ENCODE measurements at regions not wholly inside any gene's neighbourhood (a gene's known extent, or its start where the extent isn't known, plus 50 kb on each side); places are given as distances from the start of the nearest gene placed in this dataset.
"Not testable (repeated sequence)": the region's sequence is repeated elsewhere in the genome, so short reads cannot be mapped to it uniquely, and the experiment has no call there.

DNA sequence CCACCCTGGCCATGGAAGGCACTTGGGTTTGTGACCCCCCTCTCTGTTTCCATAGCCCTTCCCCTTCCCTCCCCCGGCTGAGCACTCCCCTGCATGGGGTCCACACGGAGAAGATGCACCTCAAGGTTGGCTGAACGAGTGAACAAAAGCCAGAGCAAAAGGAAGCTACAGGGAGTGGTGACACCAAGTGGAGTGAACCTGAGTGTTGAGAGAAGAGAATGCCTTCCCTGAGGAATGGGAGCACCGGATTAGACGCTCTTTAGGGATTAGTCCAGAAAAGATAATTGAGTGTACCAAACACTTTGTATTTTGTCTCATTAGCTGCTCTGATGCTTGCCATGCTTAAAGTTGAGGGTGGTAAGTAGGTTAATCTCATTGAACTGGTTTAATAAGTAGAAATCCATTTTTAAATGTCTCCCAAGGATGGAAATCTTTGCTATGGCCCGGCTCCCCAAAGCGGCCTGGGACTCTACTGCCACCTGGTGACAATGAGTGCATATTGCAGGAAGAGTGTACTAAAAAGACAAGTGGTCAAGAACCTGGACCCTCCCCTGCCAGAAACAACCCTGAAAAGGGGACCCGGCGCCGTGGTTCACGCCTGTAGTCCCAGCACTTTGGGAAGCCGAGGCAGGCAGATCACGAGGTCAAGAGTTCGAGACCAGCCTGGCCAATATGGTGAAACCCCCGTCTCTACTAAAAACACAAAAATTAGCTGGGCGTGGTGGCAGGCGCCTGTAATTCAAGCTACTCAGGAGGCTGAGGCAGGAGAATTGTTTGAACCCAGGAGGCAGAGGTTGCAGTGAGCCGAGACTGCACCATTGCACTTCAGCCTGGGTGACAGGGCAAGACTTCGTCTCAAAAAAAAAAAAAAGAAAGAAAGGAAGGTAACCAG, 150.6 kb upstream of the ZC3H12A start:
- peak; percentile 1 for DNase-seq (ENCODE audit: low read depth)

DNA sequence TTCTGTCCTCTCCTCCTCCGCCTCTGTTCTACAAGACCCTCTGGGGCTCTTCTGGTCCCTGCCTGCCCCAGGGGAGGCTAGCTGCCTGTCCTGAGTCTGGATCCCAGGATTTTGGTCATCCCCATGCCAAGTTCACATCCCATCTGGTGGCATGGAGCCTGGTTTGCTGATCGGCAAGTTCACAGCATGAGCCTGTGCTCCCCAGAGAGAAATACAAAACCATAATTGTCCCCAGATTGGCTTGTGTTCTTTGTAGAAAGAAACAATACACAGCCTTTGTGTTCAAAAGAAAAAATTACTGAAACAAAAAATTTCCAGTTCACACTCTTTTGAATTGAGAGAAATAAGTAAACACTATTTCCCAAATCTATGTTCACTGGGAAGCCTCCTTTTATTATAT, 149.4 kb upstream of the ZC3H12A start:
- no peak for DNase-seq (ENCODE audit: low read depth)

DNA sequence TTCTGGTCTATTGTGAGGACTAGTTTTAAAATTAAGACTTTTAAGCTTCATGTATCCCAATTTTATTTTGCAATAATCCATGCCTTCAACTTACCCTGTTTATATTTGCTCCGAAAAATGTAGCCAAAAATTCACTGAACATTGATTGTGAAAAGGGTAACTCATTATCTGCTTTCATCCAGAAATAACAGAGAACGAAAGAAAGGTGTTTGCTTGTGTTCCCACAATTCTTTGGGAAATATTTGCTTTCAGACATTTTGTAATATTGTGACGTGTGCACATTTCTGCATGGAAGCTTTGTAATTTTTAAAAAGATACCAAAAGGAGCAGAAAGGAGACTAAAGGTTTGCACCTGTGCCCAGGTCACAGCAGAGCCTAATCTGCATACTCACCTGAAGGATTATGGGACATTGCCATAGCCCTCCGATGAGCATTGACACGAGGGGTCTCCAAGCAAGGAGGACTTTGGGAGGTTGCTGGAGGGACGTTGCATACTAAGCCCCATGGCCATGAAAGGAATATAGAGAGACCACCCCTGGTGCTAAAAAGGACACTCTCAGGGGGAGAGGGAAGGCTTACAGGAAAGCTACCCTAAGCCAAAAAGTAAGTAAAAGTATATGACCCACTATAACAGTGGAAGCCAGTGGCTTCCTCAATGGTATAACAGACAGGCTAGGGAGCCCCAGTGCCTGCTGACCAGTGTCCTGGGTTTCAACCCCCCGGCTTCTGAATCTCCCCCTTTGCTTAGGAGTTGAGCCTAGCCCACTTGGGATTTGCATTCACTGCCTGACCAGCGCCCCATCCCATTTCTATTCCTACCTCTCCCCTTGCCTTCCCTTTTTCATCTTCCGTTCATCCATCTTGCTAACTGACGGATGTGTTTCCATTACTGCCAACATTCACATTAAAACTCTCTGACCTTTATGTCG, 148.6 kb upstream of the ZC3H12A start:
- no peak for DNase-seq (ENCODE audit: low read depth)

DNA sequence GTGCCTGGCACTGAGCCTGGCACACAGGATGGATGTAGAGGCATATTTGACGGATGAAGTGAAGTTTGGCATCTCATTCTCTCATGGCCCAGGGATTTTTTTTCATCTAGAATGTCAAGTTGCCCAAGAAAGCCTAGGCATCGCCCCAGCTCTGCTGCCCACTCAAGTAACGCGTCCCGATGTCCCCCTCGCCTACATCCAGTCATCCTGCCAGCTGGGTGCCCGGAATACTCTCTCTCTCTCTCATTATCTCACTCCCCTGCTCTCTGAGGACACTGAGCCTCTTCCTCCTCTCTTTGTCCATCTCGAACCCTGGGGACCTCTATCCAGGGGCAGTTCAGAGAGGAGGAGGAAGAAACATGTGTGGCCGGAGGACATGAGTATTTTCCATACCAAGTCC, 142.3 kb upstream of the ZC3H12A start:
- no peak for DNase-seq (ENCODE audit: low read depth)

DNA sequence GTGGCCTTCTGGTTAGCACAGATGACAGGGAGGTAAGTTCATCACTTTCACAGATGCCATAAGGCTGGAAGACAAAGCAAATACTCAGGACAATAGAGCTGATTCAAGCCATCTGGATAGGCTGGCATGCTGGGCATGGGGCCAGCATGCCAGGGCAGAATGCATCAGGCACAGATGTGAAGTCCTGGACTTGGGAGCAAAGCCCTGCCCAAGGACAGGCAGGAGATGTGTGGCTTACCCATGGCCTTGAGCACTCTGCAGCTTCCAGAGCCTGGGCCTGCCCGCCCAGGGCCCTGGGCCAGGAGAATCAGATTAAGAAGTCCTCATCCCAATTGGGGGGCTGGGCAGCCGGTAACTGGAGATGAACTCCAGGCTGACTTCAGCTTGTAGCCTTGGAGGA, 135.7 kb upstream of the ZC3H12A start:
- DNase-seq (ENCODE audit: low read depth) = no peak

DNA sequence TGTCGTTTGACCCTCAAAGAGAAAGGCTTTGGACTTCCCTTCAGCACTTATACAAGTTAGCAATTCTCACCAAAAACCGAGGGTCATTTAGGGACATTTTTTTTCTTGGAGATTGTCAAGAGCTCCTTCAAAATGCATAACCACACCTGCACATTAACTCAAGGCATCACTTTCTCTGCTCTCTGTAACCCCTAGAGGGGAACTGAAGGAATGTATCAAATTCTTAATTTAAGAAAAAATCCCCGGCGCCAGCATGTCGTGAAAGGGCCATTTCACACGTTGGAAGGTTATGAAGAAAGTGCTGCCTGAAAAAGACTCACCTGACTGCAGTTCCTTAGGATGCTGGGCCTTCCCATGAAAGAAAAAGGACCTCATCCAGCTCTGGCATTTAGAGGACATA, 131.6 kb upstream of the ZC3H12A start:
- no peak for DNase-seq (ENCODE audit: low read depth)

DNA sequence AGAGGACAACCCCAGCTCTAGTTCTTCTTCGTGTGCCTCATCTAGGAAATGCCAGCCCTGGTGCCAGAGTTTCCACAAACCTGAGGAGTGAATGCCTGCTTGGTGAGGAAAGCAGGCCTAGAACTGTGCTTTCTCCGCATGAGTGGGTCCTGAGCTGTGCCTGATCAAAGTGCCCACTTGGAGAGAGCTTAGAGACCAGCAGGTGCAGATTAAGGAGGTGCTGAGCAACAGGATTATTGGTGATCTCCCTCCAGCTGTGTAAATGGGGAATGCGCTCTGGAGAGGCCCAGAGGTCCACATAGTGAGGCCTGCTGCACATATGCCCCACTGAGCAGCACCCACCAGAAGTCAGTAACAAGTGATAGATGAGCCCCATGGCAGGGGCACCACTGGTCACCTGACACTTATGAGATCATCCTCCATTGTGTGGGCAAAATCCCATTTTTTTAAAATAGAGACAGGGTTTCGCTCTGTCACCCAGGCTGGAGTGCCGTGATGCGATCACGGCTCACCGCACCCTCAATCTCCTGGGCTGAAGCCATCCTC, 127.2 kb upstream of the ZC3H12A start:
- no peak for DNase-seq (ENCODE audit: low read depth)

DNA sequence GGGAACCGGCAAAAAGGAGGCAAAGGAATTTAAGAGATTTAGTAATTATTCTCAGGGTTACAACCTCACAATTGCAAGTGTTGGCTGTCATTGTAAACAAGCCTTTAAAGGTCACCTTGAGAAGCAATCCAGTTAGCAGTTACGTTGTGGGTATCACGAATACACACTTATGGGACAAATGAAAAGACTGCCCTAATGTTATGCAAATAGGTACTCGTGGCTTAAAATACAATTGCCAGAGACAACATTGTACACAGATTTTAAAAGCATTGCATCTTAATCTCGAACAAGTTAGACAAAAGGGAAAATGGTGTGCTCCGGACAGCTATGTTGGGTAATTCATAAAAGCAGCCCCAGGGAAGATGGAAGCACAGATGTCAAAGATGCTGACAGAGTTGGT, 120.5 kb upstream of the ZC3H12A start:
- no peak for DNase-seq (ENCODE audit: low read depth)

DNA sequence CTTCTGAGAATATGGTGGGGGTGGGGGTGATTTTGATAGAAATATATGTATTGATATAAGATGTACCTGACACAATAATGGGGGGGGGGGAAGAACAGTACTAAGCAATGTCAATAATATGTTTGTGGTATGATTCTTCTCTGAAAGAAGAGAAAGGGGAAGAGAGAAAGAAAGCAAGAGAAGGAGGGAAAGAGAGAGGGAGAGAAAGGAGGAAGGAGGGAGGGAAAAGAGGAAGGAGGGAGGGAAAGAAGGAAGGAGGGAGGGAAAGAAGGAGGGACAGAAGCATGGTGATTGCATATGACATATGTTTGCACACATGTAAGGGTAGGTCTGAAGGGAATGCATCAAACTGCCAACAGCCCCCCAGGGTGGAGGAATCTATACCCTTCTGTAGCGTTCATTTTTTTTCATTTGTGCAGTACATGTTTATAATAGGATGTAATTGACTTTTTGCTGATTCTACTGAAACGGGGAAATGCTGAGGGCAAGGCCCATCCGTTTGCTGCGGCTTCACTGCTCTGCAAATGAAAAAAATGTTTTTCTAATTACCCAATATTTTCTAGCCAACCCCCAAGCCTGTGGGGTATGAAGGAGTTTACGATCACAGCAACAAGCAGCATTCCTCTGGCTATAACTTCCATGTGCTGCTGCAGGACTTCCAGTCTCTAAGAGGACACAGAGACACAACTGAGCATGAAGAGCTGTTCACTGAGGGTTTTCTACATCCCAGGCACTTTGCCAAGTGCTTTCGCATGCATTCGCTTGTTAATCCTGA, 119.3 kb upstream of the ZC3H12A start:
- DNase-seq (ENCODE audit: low read depth) = no peak

DNA sequence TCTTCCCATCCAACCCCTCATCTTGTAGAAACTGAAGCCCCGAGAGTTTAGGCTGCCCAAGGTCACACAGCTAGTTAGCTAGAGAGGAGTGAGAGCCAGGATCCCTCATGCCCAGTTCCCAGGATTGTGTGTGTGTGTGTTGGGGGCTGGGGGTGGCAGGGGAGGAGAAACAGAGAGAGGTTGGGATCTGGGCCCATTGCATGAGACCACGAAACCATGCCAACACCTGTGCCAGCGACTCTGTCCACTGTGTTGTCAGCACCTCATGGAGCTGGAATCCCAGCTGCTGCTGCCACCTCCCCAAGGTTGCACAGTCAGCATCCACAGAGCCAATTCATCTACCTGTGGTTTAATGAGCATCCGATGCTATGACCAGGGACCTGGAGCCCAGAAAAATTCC, 115.4 kb upstream of the ZC3H12A start:
- no peak for DNase-seq (ENCODE audit: low read depth)

DNA sequence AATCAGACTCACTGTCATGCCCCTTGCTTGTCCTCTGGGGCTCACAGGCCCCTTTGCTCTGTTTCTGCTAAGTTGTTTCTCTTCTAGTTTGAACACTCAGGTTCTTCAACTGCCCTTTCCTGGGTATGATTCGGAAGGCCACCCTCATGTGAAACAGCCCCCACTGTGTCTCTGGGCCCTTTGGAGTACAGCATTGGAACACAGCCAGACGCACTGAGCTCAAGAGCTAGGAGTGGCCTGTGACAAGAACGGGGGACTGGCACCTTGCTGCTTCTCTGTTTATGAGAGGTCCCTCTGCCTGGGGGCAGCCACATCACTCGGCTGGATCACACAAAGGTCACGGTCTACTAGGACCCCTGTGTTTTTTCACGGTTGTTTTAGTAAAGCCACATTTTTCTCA, 114.4 kb upstream of the ZC3H12A start:
- DNase-seq (ENCODE audit: low read depth) = no peak

DNA sequence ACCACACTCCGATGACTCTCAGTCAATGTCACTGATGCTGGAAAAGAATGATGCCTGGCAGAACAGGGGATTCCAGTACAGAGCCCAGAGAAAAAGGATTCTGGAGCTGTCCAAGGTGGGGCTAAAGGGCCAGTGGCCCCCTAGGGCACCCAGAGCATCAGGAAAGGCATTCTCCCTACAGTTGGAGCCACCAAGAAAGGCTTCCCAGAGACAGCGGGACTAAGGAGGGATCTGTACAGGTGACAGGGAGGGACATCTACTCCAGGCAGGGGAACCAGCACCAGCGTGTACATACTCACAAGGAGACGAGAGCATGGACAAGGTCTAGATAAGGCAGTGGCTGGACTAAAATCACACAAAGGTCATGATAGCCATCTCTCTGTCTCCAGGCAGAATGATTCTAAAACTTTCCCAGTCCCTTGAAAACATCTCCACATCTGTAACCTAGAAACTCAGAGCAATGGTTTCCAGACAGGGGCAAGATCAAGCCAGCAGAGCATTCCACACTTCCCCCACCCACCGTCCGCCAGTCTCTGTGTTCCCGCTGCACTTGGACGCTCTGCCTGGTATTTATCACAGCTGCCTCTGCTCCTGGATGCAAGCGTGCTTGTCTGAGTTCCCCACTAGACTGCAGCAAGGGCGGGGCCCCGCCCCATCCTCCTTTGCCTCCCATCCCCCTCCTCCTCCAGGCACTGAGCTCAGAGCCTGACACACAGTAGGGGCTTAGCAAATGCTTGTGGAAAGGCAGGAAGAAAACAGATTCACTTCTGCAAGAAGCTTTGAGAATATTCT, 111.6 kb upstream of the ZC3H12A start:
- DNase-seq (ENCODE audit: low read depth) = no peak

DNA sequence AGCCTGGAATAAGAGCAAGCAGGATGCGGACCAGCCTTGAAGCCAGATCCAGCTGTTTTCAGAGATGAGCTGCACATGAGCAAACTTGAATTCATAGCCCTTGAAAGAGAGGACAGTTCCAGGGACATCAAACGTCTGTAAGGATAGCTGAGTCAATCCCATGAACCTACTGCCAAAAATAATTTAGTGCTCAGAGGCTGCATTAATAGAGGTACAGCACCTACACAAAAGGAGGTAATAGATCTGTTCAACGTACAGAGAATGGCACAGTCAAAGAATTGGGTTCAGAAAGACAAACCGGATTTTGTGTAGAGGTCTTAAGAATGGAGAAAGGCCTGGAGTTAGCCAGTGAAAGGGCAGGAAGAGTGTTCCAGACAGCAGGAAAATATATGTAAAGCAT, 110.8 kb upstream of the ZC3H12A start:
- no peak for DNase-seq (ENCODE audit: low read depth)

DNA sequence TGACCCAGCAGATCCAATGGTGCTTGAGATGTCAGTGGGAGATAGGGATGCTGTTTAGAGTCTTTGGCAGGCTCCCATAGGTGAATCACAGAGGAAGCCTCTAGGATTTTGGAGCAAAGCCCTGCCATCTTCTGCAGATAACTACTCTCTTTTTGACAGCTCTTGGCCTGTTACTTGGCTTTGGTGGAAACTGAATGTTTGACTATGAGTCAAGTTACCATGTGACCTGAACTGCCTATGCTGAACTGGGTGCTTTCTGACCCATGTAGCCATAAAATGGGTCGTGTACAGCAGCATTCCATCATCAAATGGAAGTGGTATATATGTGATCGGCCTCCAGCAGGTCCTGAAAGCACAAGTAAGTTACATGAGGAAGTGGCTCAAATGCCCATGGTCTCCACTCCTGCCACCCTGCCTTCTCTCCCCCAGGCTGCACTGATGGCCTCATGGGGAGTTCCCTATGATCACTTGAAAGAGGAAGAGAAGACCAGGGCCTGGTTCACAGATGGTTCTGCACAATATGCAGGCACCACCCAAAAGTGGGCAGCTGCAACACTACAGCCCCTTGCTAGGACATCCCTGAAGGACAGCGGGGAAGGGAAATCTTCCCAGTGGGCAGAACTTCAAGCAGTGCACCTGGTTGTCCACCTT, 105.6 kb upstream of the ZC3H12A start:
- not testable (repeated sequence) for DNase-seq (ENCODE audit: low read depth)

DNA sequence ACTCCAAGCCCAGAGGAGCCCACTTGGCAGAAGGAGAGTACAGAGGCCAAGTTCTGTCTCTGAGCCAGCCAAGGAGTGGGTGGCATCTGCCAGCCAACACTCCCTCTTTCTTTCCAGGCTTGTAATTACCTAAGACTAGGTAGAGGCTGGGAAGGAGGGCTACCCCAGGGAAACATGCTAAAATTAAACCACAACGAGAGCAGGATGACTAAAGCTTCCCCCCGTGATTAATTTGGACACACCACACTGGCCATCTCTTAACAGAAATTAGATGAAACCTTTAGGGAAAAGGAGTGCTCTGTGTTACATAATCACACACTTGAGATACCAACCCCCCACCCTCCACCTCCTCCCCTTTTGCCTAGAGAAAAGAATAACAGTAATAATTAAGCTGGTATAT, 102.1 kb upstream of the ZC3H12A start:
- no peak for DNase-seq (ENCODE audit: low read depth)

DNA sequence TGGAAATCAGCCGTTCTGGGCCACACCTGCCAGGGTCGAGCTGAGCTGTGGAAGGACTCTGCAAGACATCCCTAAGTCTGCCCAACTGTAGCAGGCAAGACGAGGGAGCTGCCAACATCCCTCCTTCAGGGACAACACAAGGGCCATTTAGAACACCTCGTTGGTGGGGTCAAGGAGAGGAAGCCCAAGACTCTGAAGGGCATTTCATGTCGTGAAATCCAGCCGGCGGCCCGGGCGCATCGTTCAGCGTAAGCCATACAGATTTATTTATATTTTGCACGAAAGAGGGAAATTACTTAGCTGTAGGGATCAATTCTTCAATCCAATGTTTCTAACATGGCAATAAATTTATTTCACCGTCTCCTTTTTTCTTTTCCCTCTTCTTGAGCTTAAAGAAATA, 101.7 kb upstream of the ZC3H12A start:
- no peak for DNase-seq (ENCODE audit: low read depth)

DNA sequence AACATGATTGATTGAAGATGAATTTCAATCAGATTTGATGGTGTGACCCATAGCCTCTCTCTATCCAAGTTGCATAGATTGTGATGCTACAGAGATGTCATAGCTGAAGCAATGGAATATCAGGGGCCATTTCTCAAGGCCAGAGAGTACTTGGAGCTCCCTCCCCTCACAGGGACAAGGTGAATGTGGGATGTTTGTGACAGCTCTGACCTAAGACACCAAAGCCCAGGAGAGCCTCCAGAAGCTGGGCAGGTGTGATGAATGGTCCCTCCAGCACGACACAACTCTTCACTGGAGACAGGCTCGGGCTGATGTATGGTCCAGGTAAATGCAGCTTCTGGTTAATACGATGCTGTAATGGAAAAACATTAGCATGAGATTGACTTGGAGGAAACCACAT, 101.0 kb upstream of the ZC3H12A start:
- no peak for DNase-seq (ENCODE audit: low read depth)

DNA sequence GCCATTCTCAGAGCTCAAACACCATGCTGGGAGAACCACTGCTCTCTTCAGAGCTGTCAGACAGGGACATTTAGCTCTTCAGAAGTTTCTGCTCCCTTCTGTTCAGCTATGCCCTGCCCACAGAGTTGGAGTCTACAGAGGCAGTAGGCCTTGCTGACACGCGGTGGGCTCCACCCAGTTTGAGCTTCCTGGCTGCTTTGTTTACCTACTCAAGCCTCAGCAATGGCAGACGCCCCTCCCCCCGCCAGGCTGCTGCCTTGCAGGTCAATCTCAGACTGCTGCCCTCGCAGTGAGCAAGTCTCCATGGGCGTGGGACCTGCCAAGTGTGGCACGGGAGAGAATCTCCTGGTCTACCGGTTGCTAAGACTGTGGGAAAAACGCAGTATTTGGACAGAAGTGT, 93.8 kb upstream of the ZC3H12A start:
- not testable (repeated sequence) for DNase-seq (ENCODE audit: low read depth)

DNA sequence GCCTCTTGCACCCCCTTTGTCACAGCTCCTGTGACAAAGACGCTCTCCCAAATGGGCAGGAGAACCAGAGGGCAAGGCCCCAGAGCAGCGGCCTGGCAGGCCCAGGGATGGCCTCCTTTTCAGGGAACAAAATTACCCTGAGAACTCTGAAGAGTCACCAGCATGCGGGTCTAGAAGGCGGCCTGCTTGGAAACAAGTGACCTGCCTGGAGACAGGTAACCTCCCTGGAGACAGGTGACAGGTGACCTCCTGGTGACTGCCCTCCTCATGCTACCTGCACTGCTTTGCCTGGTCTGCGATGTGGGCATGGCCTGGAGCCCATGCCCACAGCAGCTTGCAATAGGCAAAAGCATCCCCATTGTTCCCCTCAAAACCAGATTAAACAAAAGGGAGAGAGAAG, 86.5 kb upstream of the ZC3H12A start:
- no peak for DNase-seq (ENCODE audit: low read depth)

DNA sequence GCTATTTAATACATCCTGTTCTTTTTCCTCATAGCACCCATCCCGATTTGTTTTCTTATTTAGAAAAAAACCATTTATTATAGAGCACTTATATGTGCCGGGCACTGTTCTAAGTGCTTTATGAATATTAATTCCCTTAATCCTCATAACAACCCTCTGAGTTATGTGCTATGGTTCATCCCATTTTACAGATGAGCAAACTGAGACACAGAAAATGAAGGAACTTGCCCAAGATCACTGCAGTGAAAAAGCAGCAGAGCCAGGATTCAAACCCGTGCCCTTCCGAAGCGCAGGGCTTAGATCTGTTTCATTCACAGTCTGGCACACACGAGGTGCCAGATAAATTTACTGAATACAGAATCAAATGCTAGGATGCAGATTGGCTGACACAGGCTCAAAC, 85.1 kb upstream of the ZC3H12A start:
- no peak for DNase-seq (ENCODE audit: low read depth)

All from stimulated activated CD8-positive, alpha-beta memory T cell treated with anti-CD3 and anti-CD28 coated beads, Interleukin-4, amount 100 ng/mL, for 24 hours (primary cell).